IPS DF 4.7 (cell line): ENCODE measurements at regions not wholly inside any gene's neighbourhood (a gene's known extent, or its start where the extent isn't known, plus 50 kb on each side); places are given as distances from the start of the nearest gene placed in this dataset.
"Not testable (repeated sequence)": the region's sequence is repeated elsewhere in the genome, so short reads cannot be mapped to it uniquely, and the experiment has no call there.

ENCODE experiments used
- DNase-seq: peaks from one replicate; pipeline ENCODE4 v3.0.0-alpha.2; 2013; ENCODE audit warnings: low spot score; ENCODE audit errors: extremely low read depth

- not testable (repeated sequence) for DNase-seq
Measured at GRCh38 chr3:10736444-10736843, 79.6 kb upstream of the SLC6A11 start.

- DNase-seq: no peak
Measured at GRCh38 chr3:10737785-10738184, 78.2 kb upstream of the SLC6A11 start.

- no peak for DNase-seq
Measured at GRCh38 chr3:10738688-10739372, 77.2 kb upstream of the SLC6A11 start.

- DNase-seq: no peak
Measured at GRCh38 chr3:10740954-10741353, 75.1 kb upstream of the SLC6A11 start.

GRCh38 chr3:10741891-10742671 is 73.9 kb upstream of the SLC6A11 start:
- no peak for DNase-seq

- DNase-seq: no peak
Measured at GRCh38 chr3:10743366-10744097, 72.5 kb upstream of the SLC6A11 start.

- no peak for DNase-seq
Measured at GRCh38 chr3:10744098-10744465, 71.9 kb upstream of the SLC6A11 start.

GRCh38 chr3:10745392-10745791 is 70.6 kb upstream of the SLC6A11 start:
- no peak for DNase-seq

- DNase-seq: no peak
Measured at GRCh38 chr3:10746001-10746400, 70.0 kb upstream of the SLC6A11 start.

- DNase-seq: no peak
Measured at GRCh38 chr3:10746684-10747083, 69.3 kb upstream of the SLC6A11 start.

GRCh38 chr3:10747341-10747740 is 68.7 kb upstream of the SLC6A11 start:
- DNase-seq: no peak

GRCh38 chr3:10748040-10748439 is 68.0 kb upstream of the SLC6A11 start:
- DNase-seq: no peak

- DNase-seq: peak; percentile 38
Measured at GRCh38 chr3:10753964-10754363, 62.1 kb upstream of the SLC6A11 start.

GRCh38 chr3:10756546-10756945 is 59.5 kb upstream of the SLC6A11 start:
- no peak for DNase-seq

GRCh38 chr3:10757021-10757820 is 58.8 kb upstream of the SLC6A11 start:
- DNase-seq: no peak

GRCh38 chr3:10757821-10758130 is 58.3 kb upstream of the SLC6A11 start:
- no peak for DNase-seq

- no peak for DNase-seq
Measured at GRCh38 chr3:10758304-10759037, 57.6 kb upstream of the SLC6A11 start.

- DNase-seq: no peak
Measured at GRCh38 chr3:10759495-10759894, 56.5 kb upstream of the SLC6A11 start.

GRCh38 chr3:10760199-10760598 is 55.8 kb upstream of the SLC6A11 start:
- no peak for DNase-seq

- no peak for DNase-seq
Measured at GRCh38 chr3:10761583-10761982, 54.4 kb upstream of the SLC6A11 start.

- no peak for DNase-seq
Measured at GRCh38 chr3:10762116-10762515, 53.9 kb upstream of the SLC6A11 start.
